IPS-NIHi11 (cell line): ENCODE measurements at regions not wholly inside any gene's neighbourhood (a gene's known extent, or its start where the extent isn't known, plus 50 kb on each side); places are given as distances from the start of the nearest gene placed in this dataset.
"Not testable (repeated sequence)": the region's sequence is repeated elsewhere in the genome, so short reads cannot be mapped to it uniquely, and the experiment has no call there.

Experiments used
- DNase-seq: peaks from one replicate; pipeline ENCODE4 v3.0.0; 2012; ENCODE audit warnings: mixed read lengths, low spot score

DNA sequence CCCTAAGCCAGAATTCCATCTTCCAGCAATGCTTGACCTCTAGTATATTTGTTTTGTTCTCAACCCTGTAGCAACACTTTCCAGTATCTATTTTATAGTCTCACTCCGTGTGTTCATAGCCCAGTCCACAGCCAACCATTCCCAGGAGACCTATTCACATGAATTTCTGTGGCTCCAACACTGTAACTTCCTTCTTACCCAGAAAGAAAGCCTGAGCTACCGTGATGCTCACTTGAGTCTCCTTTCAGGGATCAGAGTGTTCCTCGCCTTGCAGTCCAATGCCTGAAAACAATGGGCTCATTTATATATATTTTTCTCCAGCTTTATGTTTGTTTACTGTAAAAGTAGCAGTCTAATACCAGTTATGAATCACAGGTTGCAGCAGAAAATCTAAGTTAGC, 645.0 kb upstream of the NOVA1 start:
- DNase-seq: no peak

DNA sequence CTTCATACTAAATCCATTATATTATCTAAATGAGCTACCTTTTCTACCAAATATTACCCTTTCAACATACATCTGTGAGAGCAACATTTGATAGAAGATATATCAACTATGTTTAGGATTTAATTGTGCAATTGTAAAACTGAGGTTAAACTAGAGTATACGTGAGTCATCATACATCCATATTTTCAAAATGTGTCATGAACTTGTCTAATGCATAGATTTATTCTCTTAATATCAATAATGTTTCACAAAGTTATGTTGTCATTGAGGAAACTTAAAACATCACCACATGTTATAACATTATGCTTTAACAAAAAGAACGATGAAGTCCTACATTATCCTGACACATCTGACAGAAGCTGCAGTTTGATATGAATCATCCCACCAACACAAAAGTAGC, 645.5 kb upstream of the NOVA1 start:
- DNase-seq: no peak

DNA sequence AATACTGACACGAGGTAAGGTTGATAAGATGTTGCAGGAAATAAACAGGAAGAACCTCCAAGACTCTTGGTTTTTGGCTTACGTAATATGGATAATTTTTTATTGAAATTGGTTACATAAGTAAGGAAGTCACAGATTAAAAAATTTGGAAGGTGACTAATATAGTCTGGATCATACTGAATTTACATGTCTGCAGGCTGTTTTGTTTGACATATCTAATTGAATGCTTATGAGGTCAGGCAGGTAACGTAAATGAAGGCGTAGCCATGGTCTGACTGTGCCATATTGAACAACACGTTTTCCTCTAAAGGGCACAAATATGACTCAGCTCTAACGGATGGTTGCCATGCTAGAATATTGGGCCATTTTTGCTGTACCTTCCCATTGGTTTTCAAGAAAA, 648.1 kb upstream of the NOVA1 start:
- no peak for DNase-seq

DNA sequence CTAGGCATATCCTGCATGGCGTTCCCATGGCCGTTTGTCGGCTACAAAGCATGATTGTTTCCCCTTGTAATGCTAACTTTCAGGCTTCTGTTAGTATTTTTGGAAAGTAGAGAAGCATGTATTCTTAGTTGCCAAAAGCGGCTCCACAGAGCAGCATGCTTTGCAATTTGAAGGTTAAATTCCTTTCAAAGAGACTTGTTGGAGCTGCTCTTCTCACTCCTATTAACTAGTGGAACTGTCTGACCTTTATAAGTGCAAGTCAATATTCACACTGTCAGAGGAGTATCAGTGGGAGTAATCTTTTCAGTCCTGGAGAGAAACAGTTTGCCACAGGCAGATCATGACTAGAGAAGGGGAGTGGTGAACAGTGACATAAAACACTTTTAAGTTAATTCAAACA, 656.1 kb upstream of the NOVA1 start:
- DNase-seq: no peak

DNA sequence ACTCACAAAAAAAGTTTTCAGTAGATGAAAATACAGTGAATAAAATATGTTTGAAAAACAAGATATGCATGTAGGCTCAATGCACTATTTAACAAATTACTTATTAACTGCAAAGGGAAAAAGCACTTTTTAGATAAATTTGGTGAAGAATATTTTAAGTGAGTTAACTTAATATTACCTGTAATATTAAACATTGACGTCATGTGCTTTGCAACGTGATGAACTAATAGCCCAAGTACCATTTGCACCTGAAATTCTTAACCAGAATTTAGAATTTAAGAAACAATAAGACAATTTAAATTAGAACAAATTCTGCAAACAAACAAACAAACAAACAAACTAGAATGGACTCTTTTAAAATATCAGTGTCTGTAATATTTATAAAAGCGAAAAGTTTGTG, 659.0 kb upstream of the NOVA1 start:
- DNase-seq: no peak

DNA sequence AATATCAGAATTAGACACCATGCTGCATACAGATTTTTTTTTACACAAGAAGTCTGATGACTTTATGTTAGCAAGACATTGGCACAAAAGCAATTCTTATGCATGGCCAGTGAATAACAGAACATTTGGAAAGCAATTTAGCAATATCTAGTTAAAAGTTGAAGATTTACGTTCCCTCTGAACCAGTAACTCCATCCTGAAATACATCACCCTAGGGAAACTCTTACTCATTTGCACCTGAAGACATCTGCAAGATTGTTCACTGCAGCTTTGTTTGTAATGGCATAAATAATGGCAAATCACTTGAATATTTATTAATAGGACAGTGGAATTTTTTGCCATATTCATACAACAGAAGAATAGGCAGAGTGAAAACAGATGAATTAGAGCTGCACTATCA, 670.0 kb upstream of the NOVA1 start:
- DNase-seq: no peak

DNA sequence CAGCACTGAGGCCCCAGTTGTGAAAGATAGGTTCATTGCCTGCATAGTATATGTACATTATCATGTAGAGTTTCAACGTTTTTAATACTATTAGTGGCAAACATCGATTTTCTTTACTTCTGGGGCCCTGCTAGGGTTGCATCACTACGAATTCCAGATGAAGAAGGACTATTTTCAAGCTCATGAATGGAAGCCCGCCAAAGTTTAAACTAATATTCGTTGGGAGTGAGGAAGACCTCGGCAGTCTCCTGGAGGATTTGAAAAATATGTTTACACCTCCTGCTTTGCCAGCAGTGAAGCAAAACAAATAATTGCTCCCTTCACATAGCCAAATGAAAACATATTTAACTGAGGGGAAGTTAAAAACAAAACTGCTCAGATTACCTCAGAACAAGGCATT, 672.9 kb upstream of the NOVA1 start:
- no peak for DNase-seq

DNA sequence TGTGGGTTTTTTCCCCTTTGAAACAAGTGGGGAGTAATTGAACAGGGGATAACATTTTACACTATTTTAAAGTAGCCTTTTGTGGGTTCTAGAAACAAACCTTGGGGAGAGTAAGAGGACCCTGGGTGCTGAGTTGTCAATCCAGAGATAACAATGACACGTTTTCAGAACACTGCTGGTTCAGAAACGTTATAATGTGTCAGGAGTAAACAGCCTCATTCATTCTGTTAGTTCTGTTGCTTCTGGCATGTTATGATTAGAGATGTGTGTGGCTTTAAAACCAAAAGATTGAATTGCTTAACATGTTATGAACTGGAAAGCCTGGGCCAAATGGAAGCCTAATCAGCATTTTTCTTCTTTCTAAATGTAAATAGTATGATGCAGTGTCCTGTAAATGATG, 680.5 kb upstream of the NOVA1 start:
- DNase-seq: no peak

DNA sequence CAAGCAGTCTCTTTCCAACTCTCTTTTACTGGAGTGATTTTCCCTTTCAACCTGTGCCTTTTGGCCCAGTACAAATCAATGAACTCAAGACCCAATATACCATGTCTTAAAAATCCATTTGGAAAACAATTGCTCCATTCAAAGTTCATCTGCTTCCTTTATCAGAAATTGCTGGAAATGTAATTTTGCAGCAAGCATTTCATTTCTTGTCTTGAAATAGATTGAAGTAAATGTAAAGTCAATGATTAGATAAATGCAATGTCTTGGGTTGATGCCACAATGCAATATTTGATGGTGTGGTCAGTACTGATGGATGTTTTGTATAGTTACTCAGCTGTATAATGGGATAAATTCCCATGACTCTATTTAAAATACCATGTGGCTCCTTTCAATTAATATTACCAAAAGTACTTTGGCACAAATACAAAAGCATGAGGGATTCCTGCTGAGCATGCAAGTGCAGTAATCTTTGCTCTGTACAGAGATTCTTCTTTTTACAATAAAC, 707.7 kb upstream of the NOVA1 start:
- no peak for DNase-seq

DNA sequence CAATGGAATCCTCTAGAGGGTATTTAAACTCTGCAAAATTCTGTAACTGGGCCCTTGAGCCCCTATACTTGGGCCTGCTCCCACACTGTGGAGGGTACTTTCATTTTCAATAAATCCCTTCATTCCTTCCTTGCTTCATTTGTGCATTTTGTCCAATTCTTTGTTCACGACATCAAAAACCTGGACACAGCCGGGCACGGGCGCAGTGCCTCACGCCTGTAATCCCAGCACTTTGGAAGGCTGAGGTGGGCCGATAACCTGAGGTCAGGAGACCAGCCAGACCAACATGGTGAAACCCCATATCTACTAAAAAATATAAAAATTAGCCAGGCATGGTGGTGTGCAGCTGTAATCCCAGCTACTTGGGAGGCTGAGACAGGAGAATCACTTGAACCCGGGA, 714.9 kb upstream of the NOVA1 start:
- not testable (repeated sequence) for DNase-seq

DNA sequence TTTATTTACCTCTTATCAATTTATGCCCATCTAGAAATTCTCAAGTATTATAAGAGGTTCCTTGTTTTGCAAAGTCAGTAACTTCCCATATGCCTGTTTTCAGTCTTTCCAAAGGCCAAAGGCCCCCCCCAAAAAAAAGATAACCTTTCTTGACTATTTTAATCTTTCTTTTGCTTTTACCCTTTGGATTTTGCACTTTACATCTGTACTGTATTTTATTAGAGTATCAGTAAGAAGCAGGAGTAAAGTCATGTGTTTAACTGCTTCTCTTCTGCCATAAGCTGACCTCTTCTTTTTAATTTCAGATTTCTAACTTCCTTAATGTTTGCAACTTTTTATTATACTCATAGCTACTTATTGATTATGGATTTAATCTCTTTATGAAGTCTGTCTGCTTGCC, 716.4 kb upstream of the NOVA1 start:
- DNase-seq: no peak

DNA sequence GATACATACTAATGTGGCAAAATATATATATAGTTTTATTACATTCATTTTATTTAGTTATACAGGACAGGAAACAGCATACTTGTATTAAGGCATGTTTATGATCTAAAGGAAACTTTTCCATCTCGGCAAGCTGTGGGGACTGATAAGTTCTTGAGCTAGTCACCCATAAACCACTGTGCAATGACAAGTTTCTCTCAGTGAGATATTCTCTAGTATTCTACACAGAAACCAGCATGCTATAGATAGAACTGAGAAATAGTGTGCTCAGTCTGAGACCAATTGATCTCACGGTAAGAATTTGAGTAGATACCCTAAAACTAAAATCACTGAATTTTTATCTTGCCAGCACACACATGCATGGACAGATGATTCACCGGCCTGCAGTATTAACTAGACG, 717.6 kb upstream of the NOVA1 start:
- no peak for DNase-seq

DNA sequence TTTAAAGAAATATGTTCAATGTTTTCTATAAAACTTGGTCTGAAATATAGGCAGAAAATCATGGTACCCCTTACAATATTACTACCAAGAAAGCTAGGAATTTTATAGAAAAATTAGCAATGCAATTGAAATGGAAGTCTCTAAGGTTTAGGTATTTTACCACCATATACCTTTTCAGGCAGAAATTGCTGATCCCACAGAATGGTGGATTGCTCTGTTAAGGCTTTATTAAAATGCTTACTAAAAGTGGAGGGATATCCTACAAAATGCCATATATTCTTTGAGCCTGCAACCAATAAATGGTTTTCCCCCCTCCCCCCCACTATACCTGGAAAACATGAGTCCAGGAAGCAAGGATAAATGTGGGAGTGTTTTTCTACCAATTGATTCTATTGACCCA, 718.1 kb upstream of the NOVA1 start:
- no peak for DNase-seq

DNA sequence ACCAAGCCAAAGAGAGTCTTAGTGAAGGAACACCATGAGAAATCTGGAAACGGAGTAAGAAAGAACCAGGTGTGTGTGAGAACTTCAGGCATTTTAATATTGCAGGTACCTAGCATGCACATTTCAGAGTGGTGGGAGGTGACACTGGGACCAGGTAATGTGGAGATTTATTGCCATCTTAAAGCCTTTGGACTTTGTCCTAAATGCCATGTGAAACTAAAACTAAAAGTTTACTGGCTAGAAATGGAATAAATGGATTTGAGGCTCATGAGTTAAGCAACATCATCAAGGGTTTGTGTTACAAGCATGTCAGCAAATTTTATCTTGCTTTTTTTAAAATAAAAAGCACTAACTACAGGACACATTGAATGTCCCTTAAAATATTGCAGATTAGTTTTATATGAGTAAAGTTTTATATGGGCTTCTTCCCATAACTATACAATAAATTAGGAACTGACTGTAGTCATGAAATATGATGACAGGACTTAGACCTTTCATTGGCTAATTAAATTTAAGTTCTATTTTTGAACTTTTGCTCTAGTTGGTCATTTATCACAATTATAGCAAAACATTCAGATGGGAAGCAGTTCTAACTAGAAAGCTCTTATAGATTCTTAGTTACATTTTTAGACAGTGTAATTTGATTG, 721.1 kb upstream of the NOVA1 start:
- no peak for DNase-seq

DNA sequence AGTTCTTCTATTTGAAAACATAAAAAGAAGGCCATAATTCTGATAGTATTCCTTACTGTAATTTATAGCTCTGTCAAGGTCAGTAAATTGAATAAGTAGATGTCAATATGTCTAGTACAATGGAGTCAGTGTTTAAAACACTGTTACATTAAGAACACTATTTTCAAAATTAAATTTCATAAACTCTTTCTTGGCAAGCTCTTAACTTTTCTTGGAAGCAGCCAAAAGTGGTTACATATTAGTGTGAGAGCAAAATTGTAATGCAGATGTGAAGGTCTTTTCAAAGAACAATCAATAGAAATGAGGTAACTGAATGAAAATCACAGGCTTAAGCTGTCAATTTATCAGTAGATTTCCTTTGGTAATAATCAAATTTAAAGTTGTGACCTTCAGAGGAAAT, 722.4 kb upstream of the NOVA1 start:
- no peak for DNase-seq

DNA sequence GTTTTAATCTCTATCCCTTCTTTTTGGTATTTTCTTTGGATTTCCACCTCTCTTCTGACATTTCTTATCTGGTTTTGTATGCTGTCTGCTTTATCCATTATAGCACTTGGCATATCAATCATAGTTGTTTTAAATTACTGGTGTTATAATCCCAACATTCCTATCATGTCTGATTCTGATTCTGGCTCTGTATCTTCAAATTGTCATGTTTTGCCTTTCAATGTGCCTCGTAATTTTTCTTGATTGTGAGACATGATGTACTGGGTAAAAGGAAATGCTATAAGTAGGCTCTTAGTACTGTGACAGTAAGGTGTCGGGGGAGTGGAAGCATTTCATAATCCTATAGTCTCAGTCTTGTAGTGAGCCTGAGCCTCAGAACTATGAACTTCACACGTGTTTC, 729.3 kb upstream of the NOVA1 start:
- no peak for DNase-seq

DNA sequence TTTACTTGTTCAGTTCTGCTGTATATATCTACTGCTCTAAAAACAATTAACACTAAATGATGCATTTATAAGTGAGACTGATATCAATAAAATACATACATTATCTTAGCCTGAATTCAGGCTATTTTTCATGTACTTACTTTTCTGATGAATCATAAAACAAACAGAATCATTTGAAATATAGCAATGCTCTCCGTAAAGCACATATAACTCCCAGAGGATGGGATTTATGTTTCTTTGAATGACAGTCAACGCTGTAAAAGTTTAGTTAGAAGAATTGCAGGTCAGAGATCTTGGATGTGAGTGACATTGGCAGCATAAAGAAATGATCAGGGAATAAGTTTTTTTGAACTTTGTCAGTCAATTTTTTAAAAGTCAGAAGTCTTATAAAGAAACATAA, 740.2 kb upstream of the NOVA1 start:
- DNase-seq: no peak

DNA sequence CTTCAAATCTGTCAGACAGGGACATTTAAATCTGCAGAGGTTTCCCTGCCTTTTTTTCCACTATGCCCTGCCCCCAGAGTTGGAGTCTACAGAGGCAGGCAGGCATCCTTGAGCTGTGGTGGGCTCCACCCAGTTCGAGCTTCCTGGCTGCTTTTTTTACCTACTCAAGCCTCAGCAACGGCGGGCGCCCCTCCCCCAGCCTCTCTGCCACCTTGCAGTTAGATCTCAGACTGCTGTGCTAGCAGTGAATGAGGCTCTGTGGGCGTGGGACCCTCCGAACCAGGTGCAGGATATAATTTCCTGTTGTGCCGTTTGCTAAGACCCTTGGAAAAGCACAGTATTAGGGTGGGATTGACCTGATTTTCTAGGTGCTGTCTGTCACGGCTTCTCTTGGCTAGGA, 765.2 kb upstream of the NOVA1 start:
- DNase-seq: not testable (repeated sequence)

DNA sequence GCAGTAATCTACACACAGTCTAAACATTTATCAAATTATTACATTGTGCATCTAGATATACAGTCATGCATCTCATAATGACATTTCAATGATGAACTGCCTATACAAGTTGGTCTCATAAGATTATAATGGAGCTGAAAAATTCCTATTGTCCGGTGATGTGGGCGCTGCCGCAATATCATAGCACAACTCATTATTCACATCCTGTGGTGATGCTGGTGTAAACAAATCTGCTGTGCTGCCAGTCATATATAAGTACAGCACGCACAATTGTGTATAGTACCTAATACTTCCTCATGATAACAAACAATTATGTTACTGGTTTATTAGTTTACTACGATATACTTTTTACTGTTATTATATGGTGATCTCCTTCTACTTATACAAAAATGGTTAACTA, 768.8 kb upstream of the NOVA1 start:
- DNase-seq: no peak

DNA sequence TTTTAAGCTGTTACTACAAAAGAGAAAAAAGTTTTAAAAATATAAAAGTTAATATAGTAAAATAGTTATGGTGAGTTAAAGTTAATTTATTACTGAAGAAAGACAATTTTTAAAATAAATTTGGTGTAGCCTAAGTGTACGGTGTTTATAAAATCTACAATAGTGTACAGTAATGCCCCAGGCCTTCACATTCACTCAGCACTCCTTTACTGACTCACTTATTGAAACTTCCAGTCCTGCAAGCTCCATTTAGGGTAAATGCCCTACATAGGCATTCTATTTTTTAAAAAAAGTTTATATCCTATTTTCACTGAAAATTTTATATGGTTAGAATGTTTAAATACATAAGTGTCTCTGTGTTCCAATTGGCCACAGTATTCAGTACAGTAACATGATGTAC, 769.5 kb upstream of the NOVA1 start:
- DNase-seq: no peak

DNA sequence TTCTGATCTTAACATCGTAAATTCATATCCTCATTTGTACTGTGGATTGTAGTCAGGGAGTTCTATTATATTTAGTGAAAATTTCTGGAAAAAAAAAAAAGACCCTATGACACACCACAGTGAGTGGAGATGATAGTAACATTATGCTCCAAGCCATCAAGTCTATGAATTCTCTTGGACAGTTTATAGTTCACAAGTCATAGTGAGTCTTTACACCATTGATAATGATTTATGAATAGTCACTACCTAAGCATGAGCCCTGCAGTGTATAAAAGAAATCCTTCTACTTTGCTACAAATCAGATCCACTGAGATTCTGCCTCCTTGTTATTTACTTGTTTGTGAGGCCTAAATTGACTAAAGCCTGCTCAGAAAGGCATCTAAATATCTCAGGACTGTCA, 772.2 kb upstream of the NOVA1 start:
- DNase-seq: no peak

DNA sequence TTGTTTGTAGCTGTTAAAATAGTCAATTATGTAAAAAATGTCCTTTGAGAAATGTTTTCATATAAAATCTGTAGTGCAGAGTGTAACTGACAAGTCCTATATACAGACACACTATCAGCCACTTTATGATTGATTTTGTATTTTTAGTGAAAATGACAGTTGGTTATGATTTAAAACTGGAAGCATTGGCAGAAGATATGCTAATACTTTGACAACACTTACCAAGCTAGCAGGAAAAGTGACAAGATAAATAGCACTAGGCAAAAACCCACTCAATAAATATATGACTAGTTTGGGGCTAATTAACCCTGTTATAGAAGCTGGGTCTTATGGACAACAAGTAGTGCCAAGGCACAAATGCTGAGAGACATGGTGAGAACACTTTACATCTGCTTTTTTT, 772.9 kb upstream of the NOVA1 start:
- DNase-seq: no peak

DNA sequence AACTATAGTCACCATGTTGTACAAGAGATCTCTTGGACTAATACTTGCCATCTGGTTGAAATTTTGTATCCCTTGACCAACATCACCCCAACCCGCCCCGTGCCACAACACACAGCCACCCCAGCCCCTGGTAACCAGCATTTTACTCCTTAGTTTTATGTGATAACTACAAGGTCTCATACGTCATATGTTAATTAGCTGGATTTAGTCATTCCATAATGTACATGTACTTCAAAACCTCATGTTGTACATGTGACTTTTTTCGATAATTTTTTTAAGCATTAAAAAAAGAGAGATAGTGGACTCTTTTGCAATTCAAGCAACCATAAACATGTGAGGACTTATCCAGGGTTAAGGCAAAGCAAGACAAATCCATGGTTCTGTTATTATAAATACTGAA, 773.4 kb upstream of the NOVA1 start:
- DNase-seq: no peak

DNA sequence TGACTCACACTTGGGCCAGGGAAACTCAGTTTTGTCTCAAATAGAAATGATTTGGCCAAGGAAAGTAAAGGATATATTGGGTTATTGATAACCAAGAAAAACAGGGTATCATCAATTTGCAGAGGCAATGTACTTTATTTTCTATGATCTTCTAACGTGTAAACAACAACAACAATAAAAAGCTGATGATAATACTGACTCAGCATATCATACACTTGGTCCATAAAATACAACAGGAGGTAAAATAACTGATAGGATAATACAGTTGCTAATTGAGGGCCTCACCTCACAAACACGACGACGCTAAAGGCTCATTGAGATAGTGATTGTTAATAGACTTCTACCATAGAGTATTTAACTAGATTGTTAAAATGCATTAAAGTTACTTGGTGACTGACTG, 774.0 kb upstream of the NOVA1 start:
- no peak for DNase-seq

DNA sequence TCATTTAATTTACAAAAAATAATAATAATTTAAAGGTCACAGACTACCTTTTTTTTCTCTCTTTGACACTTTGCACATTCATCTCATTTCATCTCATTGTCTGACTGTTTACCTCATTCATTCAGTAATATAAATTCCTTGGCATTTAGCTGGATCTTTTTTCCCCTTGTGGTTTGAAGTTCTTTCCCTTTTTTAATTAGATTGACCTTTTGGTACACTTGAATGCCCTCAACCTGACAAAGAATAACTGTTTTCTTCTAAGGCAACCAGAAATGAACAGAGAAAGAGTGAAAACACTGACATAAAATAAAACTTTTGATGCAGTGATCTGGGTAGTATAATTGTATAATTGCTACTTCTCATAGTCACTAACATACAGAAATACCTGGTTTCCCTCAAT, 774.9 kb upstream of the NOVA1 start:
- DNase-seq: no peak
